HCT116 (cell line): ENCODE measurements at regions not wholly inside any gene's neighbourhood (a gene's known extent, or its start where the extent isn't known, plus 50 kb on each side); places are given as distances from the start of the nearest gene placed in this dataset.

Source experiments
- ATAC-seq: fragments of 200-7000 bp; cut with Tn5 transposase; 2 replicates; pipeline ENCODE4 v1.9.1; 2020; ENCODE audit warnings: mild to moderate bottlenecking, moderate library complexity
- BruUV-seq: library from RNA; stranded (reverse); fragments of 400-500 nt; replicated peaks from 2 replicates; lab custom pipeline; 2021; lab: Mats Ljungman, UMichigan
- CTCF ChIA-PET: fragments of 300-600 bp; sonication (Branson Sonifier 250); formaldehyde crosslinking; loops from one replicate; lab custom pipeline; 2021; ENCODE audit warnings: antibody characterized with exemption; lab: Charles Lee
- POLR2A ChIA-PET: fragments of 300-600, 350-600 bp; sonication (Branson Sonifier 250); formaldehyde crosslinking; loops from one replicate; lab custom pipeline; 2021; ENCODE audit warnings: antibody characterized with exemption; lab: Charles Lee
- RAD21 ChIA-PET, 2 experiments: fragments of 300-600 bp; sonication (Branson Sonifier 250); formaldehyde crosslinking; loops; one replicate each; lab custom pipeline; 2023; ENCODE audit warnings: low total read pairs in 2 of 2; ENCODE audit not compliant: uncharacterized antibody in 2 of 2, unreplicated experiment in 2 of 2, low non-redundant PET in 1 of 2; lab: Charles Lee
- DNase-seq: peaks from one replicate; pipeline ENCODE4 v3.0.0-alpha.2; 2010; ENCODE audit warnings: low read depth, low spot score
- H2AFZ ChIP-seq: fragments of 200-600 bp; shearing (Covaris generic), sonication (generic); 2 replicates; pipeline ENCODE4 v1.6.1; 2017; ENCODE audit warnings: low read depth, mixed run types, mixed read lengths, antibody characterized with exemption, low read length; ENCODE audit not compliant: poor library complexity, severe bottlenecking
- H3K27ac ChIP-seq: 2 replicates; pipeline ENCODE4 v1.5.1; 2012; ENCODE audit warnings: low read depth, low read length
- H3K27me3 ChIP-seq: fragments of 200-600 bp; sonication (generic); 2 replicates; pipeline ENCODE4 v1.6.1; 2016; ENCODE audit warnings: mixed run types, low read length, mixed read lengths; ENCODE audit not compliant: insufficient read depth
- H3K36me3 ChIP-seq, 2 experiments: fragments of 200-500 bp in 1 of 2; fragments of 200-600 bp in 1 of 2; sonication (Bioruptor generic) in 1 of 2; sonication (generic) in 1 of 2; 2 replicates each; pipeline versions ENCODE4 v1.5.1 to v1.6.1; 2014 to 2016; ENCODE audit warnings: low read length in 2 of 2, inconsistent platforms in 1 of 2, mixed read lengths in 1 of 2, mixed run types in 1 of 2; ENCODE audit not compliant: insufficient read depth in 2 of 2, control insufficient read depth in 1 of 2
- H3K4me1 ChIP-seq, 2 experiments: fragments of 200-600 bp in 1 of 2; sonication (generic) in 1 of 2; 2 replicates each; pipeline versions ENCODE4 v1.5.1 to v1.6.1; 2012 to 2017; ENCODE audit warnings: low read length in 2 of 2, inconsistent platforms in 1 of 2, mild to moderate bottlenecking in 1 of 2, mixed read lengths in 1 of 2, mixed run types in 1 of 2, moderate library complexity in 1 of 2; ENCODE audit not compliant: insufficient read depth in 2 of 2, control insufficient read depth in 1 of 2
- H3K4me2 ChIP-seq: fragments of 200-600 bp; sonication (generic); 2 replicates; pipeline ENCODE4 v1.6.1; 2017; ENCODE audit warnings: mixed run types, low read length, mixed read lengths
- H3K4me3 ChIP-seq, 2 experiments: fragments of 200-600 bp in 1 of 2; sonication (generic) in 1 of 2; replicated peaks in 1 of 2; 2 replicates each; pipeline ENCODE4 v1.5.1; 2011 to 2016; ENCODE audit warnings: low read length in 2 of 2, control low read depth in 1 of 2, low read depth in 1 of 2, mild to moderate bottlenecking in 1 of 2, mixed read lengths in 1 of 2, mixed run types in 1 of 2
- H3K79me2 ChIP-seq: fragments of 200-600 bp; sonication (generic); 2 replicates; pipeline ENCODE4 v1.6.1; 2017; ENCODE audit warnings: mild to moderate bottlenecking, mixed run types, low read length, moderate library complexity, mixed read lengths; ENCODE audit not compliant: insufficient read depth
- H3K9ac ChIP-seq: fragments of 200-600 bp; sonication (generic); 2 replicates; pipeline ENCODE4 v1.6.1; 2016; ENCODE audit warnings: low read length, mixed read lengths
- H3K9me2 ChIP-seq: fragments of 200-600 bp; sonication (generic), shearing (Covaris generic); 2 replicates; pipeline ENCODE4 v1.6.1; 2017; ENCODE audit warnings: mixed run types, mild to moderate bottlenecking, moderate library complexity; ENCODE audit not compliant: insufficient read depth
- H3K9me3 ChIP-seq, 2 experiments: fragments of 200-500 bp in 1 of 2; fragments of 200-600 bp in 1 of 2; sonication (Bioruptor generic) in 1 of 2; sonication (generic) in 1 of 2; 2 replicates each; pipeline ENCODE4 v1.6.1; 2014 to 2017; ENCODE audit warnings: low read length in 2 of 2, mixed read lengths in 2 of 2, inconsistent platforms in 1 of 2, low read depth in 1 of 2, mild to moderate bottlenecking in 1 of 2, mixed run types in 1 of 2, moderate library complexity in 1 of 2; ENCODE audit not compliant: control insufficient read depth in 1 of 2, insufficient read depth in 1 of 2
- H4K20me1 ChIP-seq: fragments of 200-600 bp; sonication (generic), shearing (Covaris generic); 2 replicates; pipeline ENCODE4 v1.6.1; 2017; ENCODE audit warnings: mixed run types, mild to moderate bottlenecking, moderate library complexity; ENCODE audit not compliant: insufficient read depth
- ATF3 ChIP-seq: IDR thresholded peaks from 2 replicates; pipeline ENCODE4 v1.6.1; 2012
- CEBPB ChIP-seq: IDR thresholded peaks from 2 replicates; pipeline ENCODE4 v1.6.1; 2012; ENCODE audit warnings: low read depth
- EGR1 ChIP-seq: IDR thresholded peaks from 2 replicates; pipeline ENCODE4 v1.6.1; 2012; ENCODE audit warnings: low read depth
- ELF1 ChIP-seq: IDR thresholded peaks from 2 replicates; pipeline ENCODE4 v1.6.1; 2012; ENCODE audit warnings: low read depth, borderline replicate concordance
- EZH2 ChIP-seq: fragments of 200-600 bp; sonication (generic); IDR thresholded peaks from 2 replicates; pipeline ENCODE4 v1.6.1; 2017; ENCODE audit warnings: antibody characterized with exemption, mixed run types
- EZH2phosphoT487 ChIP-seq: fragments of 200-600 bp; IDR thresholded peaks from 2 replicates; pipeline ENCODE4 v1.6.1; 2018; ENCODE audit warnings: antibody characterized with exemption, borderline replicate concordance
- FOSL1 ChIP-seq: IDR thresholded peaks from 2 replicates; pipeline ENCODE4 v1.6.1; 2012; ENCODE audit warnings: low read depth
- JUND ChIP-seq: IDR thresholded peaks from 2 replicates; pipeline ENCODE4 v1.6.1; 2012
- POLR2A ChIP-seq: IDR thresholded peaks from 2 replicates; pipeline ENCODE4 v1.7.0; 2011; ENCODE audit warnings: borderline replicate concordance; ENCODE audit not compliant: insufficient read depth, insufficient read length; ENCODE audit errors: extremely low read depth
- POLR2AphosphoS5 ChIP-seq: IDR thresholded peaks from 2 replicates; pipeline ENCODE4 v1.6.1; 2011; ENCODE audit warnings: mild to moderate bottlenecking, low read depth, low read length, moderate library complexity
- RAD21 ChIP-seq: IDR thresholded peaks from 2 replicates; pipeline ENCODE4 v1.6.1; 2012; ENCODE audit warnings: low read depth, mild to moderate bottlenecking
- SIN3A ChIP-seq: IDR thresholded peaks from 2 replicates; pipeline ENCODE4 v1.6.1; 2012; ENCODE audit warnings: low read depth
- SP1 ChIP-seq: IDR thresholded peaks from 2 replicates; pipeline ENCODE4 v1.6.1; 2012; ENCODE audit warnings: low read depth
- YY1 ChIP-seq: IDR thresholded peaks from 2 replicates; pipeline ENCODE4 v1.6.1; 2011; ENCODE audit warnings: low read length, low read depth, moderate library complexity, mild to moderate bottlenecking; ENCODE audit not compliant: insufficient replicate concordance; ENCODE audit errors: extremely low read depth
- ZFX ChIP-seq: fragments of 450-650 bp; IDR thresholded peaks from 2 replicates; pipeline ENCODE4 v1.6.1; 2017
- ZNF274 ChIP-seq: fragments of 200-500 bp; sonication (Bioruptor generic); IDR thresholded peaks from 2 replicates; pipeline ENCODE4 v1.6.1; 2014; ENCODE audit warnings: mild to moderate bottlenecking, low read depth, low read length, inconsistent platforms
- intact Hi-C: fragments of 100-400 bp; cut with micrococcal nuclease; formaldehyde crosslinking; loops from 2 replicates; pipeline ENCODE4 v1.10.0; 2022
- TF ChIP-seq, protein P1 (sequence below): IDR thresholded peaks from 2 replicates; pipeline ENCODE4 v1.6.1; 2012; ENCODE audit warnings: low read depth

- no peak overlapping the region for H2AFZ ChIP-seq
- no peak overlapping the region for H3K4me3 ChIP-seq
- ChIA-PET POLR2A (no interaction called here), RAD21 (no interaction called here), CTCF (no interaction called here)
- TF ChIP-seq FOSL1 (no peak), EGR1 (no peak), SP1 (no peak), CEBPB (no peak), JUND (no peak), ZFX (no peak), POLR2A (no peak), ELF1 (no peak)
- intact Hi-C loops: no loop called here
- H3K4me2 ChIP-seq: no peak overlapping the region
- no TSS peak for BruUV-seq
- no peaks in the 10 kb centered on the region for H4K20me1 ChIP-seq
- H3K9me3 ChIP-seq: peaks cover 0 to 5% of the 10 kb centered on the region in 2 experiments; a peak in 2 of 4 replicates
- no peak for ATAC-seq
- H3K4me1 ChIP-seq: no peaks in the 10 kb centered on the region
- H3K27me3 ChIP-seq: no peaks in the 10 kb centered on the region
- no peaks in the 10 kb centered on the region for H3K79me2 ChIP-seq
- no peak for DNase-seq
- no peaks in the 10 kb centered on the region for H3K9me2 ChIP-seq
- no peaks in the 10 kb centered on the region for H3K36me3 ChIP-seq
- H3K9ac ChIP-seq: no peak overlapping the region
- H3K27ac ChIP-seq: no peak overlapping the region
These were observed 94.0 kb upstream of the LRRN1 start for GRCh38 chr3:3705090-3705775.

DNA sequence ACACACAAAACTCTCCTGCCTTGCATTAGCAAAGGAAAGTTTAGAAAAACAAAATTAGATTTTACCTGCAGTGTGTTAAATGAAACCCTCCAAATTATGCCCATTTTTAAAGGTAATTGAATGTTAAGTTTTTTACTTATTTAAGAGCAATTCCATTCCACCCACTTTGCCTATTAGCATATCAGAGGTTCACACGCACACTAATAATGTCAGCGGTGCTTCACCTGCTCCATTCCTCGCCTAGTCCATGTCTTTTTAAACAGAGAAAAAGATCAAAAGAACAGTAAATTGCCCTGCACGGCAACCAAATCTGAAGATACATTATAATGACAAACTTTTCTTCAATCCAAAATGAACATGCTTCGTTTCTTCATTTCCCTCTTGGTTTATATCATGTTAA, 97.3 kb upstream of the LRRN1 start:
- Histone ChIP-seq H3K4me3 (no peak overlapping the region), H4K20me1 (no peaks in the 10 kb centered on the region), H3K36me3 (no peaks in the 10 kb centered on the region), H2AFZ (no peak overlapping the region), H3K4me1 (no peaks in the 10 kb centered on the region), H3K4me2 (no peak overlapping the region), H3K27me3 (no peaks in the 10 kb centered on the region), H3K79me2 (no peaks in the 10 kb centered on the region), H3K27ac (no peak overlapping the region), H3K9ac (no peak overlapping the region), H3K9me3 (peaks cover 4 to 7% of the 10 kb centered on the region in 2 experiments; a peak in 2 of 4 replicates), H3K9me2 (no peaks in the 10 kb centered on the region)
- POLR2A ChIA-PET: no interaction called here
- RAD21 ChIA-PET: no interaction called here
- DNase-seq: no peak
- intact Hi-C loops: no loop called here
- no peak for ATAC-seq
- BruUV-seq: no TSS peak
- CTCF ChIA-PET: no interaction called here
- no peak for TF ChIP-seq EZH2phosphoT487
- TF ChIP-seq YY1: no peak
- TF ChIP-seq RAD21: no peak
- TF ChIP-seq ATF3: no peak
- TF ChIP-seq EZH2: no peak
- no peak for TF ChIP-seq ELF1
- no peak for TF ChIP-seq SP1
- TF ChIP-seq POLR2AphosphoS5: no peak
- TF ChIP-seq CEBPB: no peak
- TF ChIP-seq FOSL1: no peak
- TF ChIP-seq ZNF274: no peak
- TF ChIP-seq JUND: no peak
- no peak for TF ChIP-seq SIN3A
- TF ChIP-seq, protein P1, sequence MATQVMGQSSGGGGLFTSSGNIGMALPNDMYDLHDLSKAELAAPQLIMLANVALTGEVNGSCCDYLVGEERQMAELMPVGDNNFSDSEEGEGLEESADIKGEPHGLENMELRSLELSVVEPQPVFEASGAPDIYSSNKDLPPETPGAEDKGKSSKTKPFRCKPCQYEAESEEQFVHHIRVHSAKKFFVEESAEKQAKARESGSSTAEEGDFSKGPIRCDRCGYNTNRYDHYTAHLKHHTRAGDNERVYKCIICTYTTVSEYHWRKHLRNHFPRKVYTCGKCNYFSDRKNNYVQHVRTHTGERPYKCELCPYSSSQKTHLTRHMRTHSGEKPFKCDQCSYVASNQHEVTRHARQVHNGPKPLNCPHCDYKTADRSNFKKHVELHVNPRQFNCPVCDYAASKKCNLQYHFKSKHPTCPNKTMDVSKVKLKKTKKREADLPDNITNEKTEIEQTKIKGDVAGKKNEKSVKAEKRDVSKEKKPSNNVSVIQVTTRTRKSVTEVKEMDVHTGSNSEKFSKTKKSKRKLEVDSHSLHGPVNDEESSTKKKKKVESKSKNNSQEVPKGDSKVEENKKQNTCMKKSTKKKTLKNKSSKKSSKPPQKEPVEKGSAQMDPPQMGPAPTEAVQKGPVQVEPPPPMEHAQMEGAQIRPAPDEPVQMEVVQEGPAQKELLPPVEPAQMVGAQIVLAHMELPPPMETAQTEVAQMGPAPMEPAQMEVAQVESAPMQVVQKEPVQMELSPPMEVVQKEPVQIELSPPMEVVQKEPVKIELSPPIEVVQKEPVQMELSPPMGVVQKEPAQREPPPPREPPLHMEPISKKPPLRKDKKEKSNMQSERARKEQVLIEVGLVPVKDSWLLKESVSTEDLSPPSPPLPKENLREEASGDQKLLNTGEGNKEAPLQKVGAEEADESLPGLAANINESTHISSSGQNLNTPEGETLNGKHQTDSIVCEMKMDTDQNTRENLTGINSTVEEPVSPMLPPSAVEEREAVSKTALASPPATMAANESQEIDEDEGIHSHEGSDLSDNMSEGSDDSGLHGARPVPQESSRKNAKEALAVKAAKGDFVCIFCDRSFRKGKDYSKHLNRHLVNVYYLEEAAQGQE: no peak
